Panc1 (cell line): ENCODE measurements at regions not wholly inside any gene's neighbourhood (a gene's known extent, or its start where the extent isn't known, plus 50 kb on each side); places are given as distances from the start of the nearest gene placed in this dataset.
"Not testable (repeated sequence)": the region's sequence is repeated elsewhere in the genome, so short reads cannot be mapped to it uniquely, and the experiment has no call there.

Experiments
- ATAC-seq: fragments of 200-7000 bp; cut with Tn5 transposase; 2 replicates; pipeline ENCODE4 v1.9.1; 2020; ENCODE audit warnings: mild to moderate bottlenecking, moderate library complexity
- BruUV-seq: library from RNA; stranded (reverse); fragments of 400-500 nt; replicated peaks from 2 replicates; lab custom pipeline; 2021; lab: Mats Ljungman, UMichigan
- CTCF ChIA-PET: fragments of 300-600 bp; sonication (Branson Sonifier 250); formaldehyde crosslinking; loops from one replicate; lab custom pipeline; 2022; ENCODE audit warnings: antibody characterized with exemption; lab: Charles Lee
- POLR2A ChIA-PET: fragments of 300-600 bp; sonication (Branson Sonifier 250); formaldehyde crosslinking; loops from one replicate; lab custom pipeline; 2022; ENCODE audit warnings: antibody characterized with exemption; lab: Charles Lee
- DNase-seq: peaks from one replicate; pipeline ENCODE4 v3.0.0-alpha.2; 2010; ENCODE audit warnings: low read depth, low spot score
- H3K27ac ChIP-seq: 2 replicates; pipeline ENCODE4 v1.5.1; 2011; ENCODE audit warnings: mild to moderate bottlenecking, low read length, inconsistent platforms
- H3K27me3 ChIP-seq: fragments of 200-500 bp; sonication (Bioruptor generic); 2 replicates; pipeline ENCODE4 v1.6.0; 2014; ENCODE audit warnings: low read length, inconsistent platforms; ENCODE audit not compliant: control insufficient read depth, insufficient read depth
- H3K36me3 ChIP-seq: fragments of 200-500 bp; sonication (Bioruptor generic); 2 replicates; pipeline ENCODE4 v1.5.1; 2014; ENCODE audit warnings: inconsistent platforms, mild to moderate bottlenecking, low read length, moderate library complexity; ENCODE audit not compliant: control insufficient read depth, insufficient read depth
- H3K4me1 ChIP-seq: 2 replicates; pipeline ENCODE4 v1.5.1; 2011; ENCODE audit warnings: inconsistent platforms, mild to moderate bottlenecking, low read length, moderate library complexity; ENCODE audit not compliant: control insufficient read depth, insufficient read depth
- H3K4me3 ChIP-seq, 2 experiments: 2 replicates each; pipeline ENCODE4 v1.5.1; 2011 to 2012; ENCODE audit warnings: low read depth in 2 of 2, low read length in 2 of 2, mild to moderate bottlenecking in 2 of 2, inconsistent platforms in 1 of 2, moderate library complexity in 1 of 2
- H3K9me3 ChIP-seq: fragments of 200-500 bp; sonication (Bioruptor generic); 2 replicates; pipeline ENCODE4 v1.5.1; 2014; ENCODE audit warnings: low read depth, mild to moderate bottlenecking, inconsistent platforms, low read length, moderate library complexity; ENCODE audit not compliant: control insufficient read depth, insufficient read depth
- CTCF ChIP-seq: fragments of 450-650 bp; IDR thresholded peaks from 2 replicates; pipeline ENCODE4 v1.5.1; 2017; ENCODE audit warnings: mild to moderate bottlenecking
- POLR2AphosphoS5 ChIP-seq: IDR thresholded peaks from 2 replicates; pipeline ENCODE4 v1.6.1; 2012; ENCODE audit warnings: mild to moderate bottlenecking, low read depth, low read length, moderate library complexity
- REST ChIP-seq, 2 experiments: IDR thresholded peaks; 2 replicates each; pipeline ENCODE4 v1.6.1; 2011 to 2012; ENCODE audit warnings: low read depth in 2 of 2, control low read depth in 1 of 2, low read length in 1 of 2, mild to moderate bottlenecking in 1 of 2, moderate library complexity in 1 of 2; ENCODE audit not compliant: insufficient read depth in 1 of 2
- SIN3A ChIP-seq: IDR thresholded peaks from 2 replicates; pipeline ENCODE4 v1.6.1; 2012; ENCODE audit warnings: low read depth, mild to moderate bottlenecking, low read length, moderate library complexity, borderline replicate concordance; ENCODE audit not compliant: insufficient read depth
- TCF7L2 ChIP-seq: IDR thresholded peaks from 2 replicates; pipeline ENCODE4 v1.6.1; 2011; ENCODE audit warnings: mild to moderate bottlenecking, low read depth, low read length, inconsistent platforms
- in situ Hi-C: cut with HindIII; loops from 2 replicates; pipeline ENCODE4 v1.10.0; 2016; ENCODE audit warnings: low sequenced_read_pairs, low pct_unique_long_range_greater_than_20kb
- intact Hi-C: fragments of 100-400 bp; cut with micrococcal nuclease; formaldehyde crosslinking; loops from one replicate; pipeline ENCODE4 v1.10.0; 2022; ENCODE audit not compliant: unreplicated experiment

DNA sequence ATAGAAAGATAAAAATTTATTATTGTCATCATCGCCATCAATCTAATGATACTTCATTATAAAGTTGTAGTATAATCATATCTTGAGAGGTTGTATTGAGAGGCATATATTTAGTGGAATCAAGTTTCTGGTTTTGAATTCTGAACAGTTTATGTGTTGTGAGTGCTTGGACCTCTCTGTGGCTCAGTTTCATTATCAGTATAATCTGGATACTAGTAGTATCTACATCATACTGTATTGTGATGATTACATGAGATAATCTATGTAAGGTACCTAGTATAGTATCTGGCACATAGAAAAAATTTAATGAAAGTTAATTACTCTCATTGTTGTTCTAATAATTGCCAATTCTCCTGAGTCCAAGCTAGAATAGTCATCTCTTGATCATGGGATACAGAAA, 161.2 kb upstream of the UBQLN2 start:
- CTCF ChIA-PET = no interaction called here
- POLR2A ChIA-PET = no interaction called here
- H3K36me3 ChIP-seq = no peaks in the 10 kb centered on the region
- ATAC-seq = no peak
- H3K4me3 ChIP-seq = no peak overlapping the region
- intact Hi-C loops (no loop called here), in situ Hi-C loops (no loop called here)
- no peak for TF ChIP-seq POLR2AphosphoS5
- TF ChIP-seq TCF7L2 = no peak
- TF ChIP-seq CTCF = no peak
- TF ChIP-seq REST (IDR thresholded peaks at IDR 0.05; ENCODE audit: insufficient read depth in 1 of 2, low read depth in 2 of 2, low read length in 1 of 2) = no peak
- no peak for TF ChIP-seq SIN3A
- H3K27ac ChIP-seq = no peak overlapping the region
- H3K9me3 ChIP-seq = no peaks in the 10 kb centered on the region
- DNase-seq = no peak
- no TSS peak for BruUV-seq
- no peaks in the 10 kb centered on the region for H3K27me3 ChIP-seq
- H3K4me1 ChIP-seq = no peaks in the 10 kb centered on the region

DNA sequence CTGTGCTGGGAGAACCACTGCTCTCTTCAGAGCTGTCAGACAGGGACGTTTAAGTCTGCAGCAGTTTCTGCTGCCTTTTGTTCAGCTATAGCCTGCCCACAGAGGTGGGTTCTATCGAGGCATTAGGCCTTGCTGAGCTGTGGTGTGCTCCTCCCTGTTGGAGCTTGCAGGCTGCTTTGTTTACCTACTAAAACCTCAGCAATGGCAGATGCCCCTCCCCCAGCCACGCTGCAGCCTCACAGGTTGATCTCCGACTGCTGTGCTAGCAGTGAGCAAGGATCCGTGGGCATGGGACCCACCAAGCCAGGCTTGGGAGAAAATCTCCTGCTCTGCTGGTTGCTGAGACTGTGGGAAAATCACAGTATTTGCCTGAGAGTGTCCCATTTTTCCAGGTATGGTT, 133.8 kb upstream of the UBQLN2 start:
- Histone ChIP-seq H3K4me3 (no peak overlapping the region), H3K27ac (no peak overlapping the region), H3K36me3 (no peaks in the 10 kb centered on the region), H3K9me3 (no peaks in the 10 kb centered on the region), H3K4me1 (no peaks in the 10 kb centered on the region), H3K27me3 (no peaks in the 10 kb centered on the region)
- no TSS peak for BruUV-seq
- CTCF ChIA-PET = no interaction called here
- in situ Hi-C loops (no loop called here), intact Hi-C loops (no loop called here)
- DNase-seq = no peak
- POLR2A ChIA-PET = no interaction called here
- ATAC-seq = no peak
- TF ChIP-seq REST (IDR thresholded peaks at IDR 0.05; ENCODE audit: insufficient read depth in 1 of 2, low read depth in 2 of 2, low read length in 1 of 2) = no peak
- no peak for TF ChIP-seq CTCF
- no peak for TF ChIP-seq SIN3A
- TF ChIP-seq TCF7L2 = no peak
- no peak for TF ChIP-seq POLR2AphosphoS5

DNA sequence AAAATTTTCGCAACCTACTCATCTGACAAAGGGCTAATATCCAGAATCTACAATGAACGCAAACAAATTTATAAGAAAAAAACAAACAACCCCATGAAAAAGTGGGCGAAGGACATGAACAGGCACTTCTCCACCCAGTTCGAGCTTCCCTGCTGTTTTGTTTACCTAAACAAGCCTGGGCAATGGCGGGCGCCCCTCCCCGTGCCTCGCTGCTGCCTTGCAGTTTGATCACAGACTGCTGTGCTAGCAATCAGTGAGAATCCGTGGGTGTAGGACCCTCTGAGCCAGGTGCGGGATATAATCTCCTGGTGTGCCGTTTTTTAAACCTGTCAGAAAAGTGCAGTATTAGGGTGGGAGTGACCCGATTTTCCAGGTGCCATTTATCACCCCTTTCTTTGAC, 111.4 kb upstream of the UBQLN2 start:
- H3K36me3 ChIP-seq, H3K4me3 ChIP-seq, in situ Hi-C loops, intact Hi-C loops, H3K4me1 ChIP-seq, CTCF ChIA-PET, BruUV-seq, ATAC-seq, H3K27ac ChIP-seq, DNase-seq, H3K27me3 ChIP-seq, H3K9me3 ChIP-seq, POLR2A ChIA-PET: not testable (repeated sequence)
